Colonic mucosa (tissue), 4 donors: ENCODE measurements at regions not wholly inside any gene's neighbourhood (a gene's known extent, or its start where the extent isn't known, plus 50 kb on each side); places are given as distances from the start of the nearest gene placed in this dataset.

Experiments
- DNase-seq: peaks from one replicate; pipeline ENCODE4 v3.0.0-alpha.2; 2020
- H3K27ac ChIP-seq: fragments of 200-600 bp; one replicate; pipeline ENCODE4 v1.8.0; 2021
- H3K27me3 ChIP-seq: fragments of 200-600 bp; one replicate; pipeline ENCODE4 v1.8.0; 2021
- H3K36me3 ChIP-seq: fragments of 200-600 bp; one replicate; pipeline ENCODE4 v1.8.0; 2021
- H3K4me1 ChIP-seq: fragments of 200-600 bp; one replicate; pipeline ENCODE4 v1.8.0; 2021; ENCODE audit warnings: mild to moderate bottlenecking
- H3K4me3 ChIP-seq: fragments of 200-600 bp; one replicate; pipeline ENCODE4 v1.8.0; 2021
- H3K9ac ChIP-seq, 2 donors: one replicate each; pipeline ENCODE4 v1.7.0; 2013; ENCODE audit warnings: control low read depth in 2 of 2, low read depth in 2 of 2, low read length in 2 of 2
- H3K9me3 ChIP-seq: fragments of 200-600 bp; one replicate; pipeline ENCODE4 v1.8.0; 2021
- CTCF ChIP-seq: fragments of 200-600 bp; IDR thresholded peaks from one replicate; pipeline ENCODE4 v1.8.0; 2022; ENCODE audit warnings: antibody characterized with exemption, mild to moderate bottlenecking
- intact Hi-C: fragments of 100-400 bp; cut with DNase I; formaldehyde crosslinking; loops from one replicate; pipeline ENCODE4 v1.14.1; 2022
- donor health status: healthy.
- donor health status: DM: no; HTN: no; CAD: no.
- donor health status: DM: no; HTN: no; CAD: no.

GRCh38 chr2:217568289-217568971 lies 434.4 kb downstream of the TNS1 start:
- Histone ChIP-seq H3K4me3 (no peak overlapping the region), H3K27me3 (no peaks in the 10 kb centered on the region), H3K9ac (no peak overlapping the region), H3K4me1 (no peaks in the 10 kb centered on the region), H3K36me3 (no peaks in the 10 kb centered on the region), H3K27ac (no peak overlapping the region), H3K9me3 (no peaks in the 10 kb centered on the region)
- no peak for TF ChIP-seq CTCF
- intact Hi-C loops: no loop called here
- no peak for DNase-seq

GRCh38 chr2:217563565-217563964 lies 439.2 kb downstream of the TNS1 start:
- Histone ChIP-seq H3K27me3 (no peaks in the 10 kb centered on the region), H3K27ac (no peak overlapping the region), H3K4me3 (no peak overlapping the region), H3K36me3 (no peaks in the 10 kb centered on the region), H3K9ac (no peak overlapping the region), H3K9me3 (no peaks in the 10 kb centered on the region), H3K4me1 (no peaks in the 10 kb centered on the region)
- no peak for DNase-seq
- intact Hi-C loops: no loop called here
- TF ChIP-seq CTCF: no peak

DNA sequence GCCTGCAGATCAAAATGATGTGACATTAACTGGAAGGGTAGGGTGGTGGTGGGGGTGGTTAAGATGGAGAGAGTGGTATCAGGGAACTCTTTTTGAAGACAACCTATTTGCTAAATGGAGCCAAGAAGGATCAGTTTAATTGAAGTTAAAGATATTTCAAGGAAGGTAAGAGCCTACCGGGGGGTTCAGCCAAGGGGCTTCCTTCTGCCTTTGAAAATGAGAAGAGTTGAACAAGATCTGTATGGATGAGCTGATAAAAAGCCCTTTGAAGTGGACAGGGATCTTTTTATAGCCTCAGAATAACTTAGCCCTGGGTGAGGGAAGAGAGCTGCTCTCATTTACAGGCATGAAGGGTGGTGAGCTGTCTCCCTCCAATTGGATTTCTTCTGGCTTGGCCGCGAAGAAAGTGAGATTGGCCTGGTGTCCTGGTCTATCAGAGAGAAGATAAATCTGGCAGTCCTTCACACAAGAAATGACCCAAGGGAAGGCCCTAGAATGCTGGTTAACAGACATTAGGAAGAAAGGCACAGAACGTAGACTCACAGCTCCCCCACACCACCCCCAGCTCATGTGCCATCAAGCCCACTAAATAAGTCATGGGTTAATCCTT lies 439.8 kb downstream of the TNS1 start:
- H3K27ac ChIP-seq: no peak overlapping the region
- intact Hi-C loops: no loop called here
- DNase-seq: no peak
- H3K9ac ChIP-seq: no peak overlapping the region
- no peak for TF ChIP-seq CTCF
- no peaks in the 10 kb centered on the region for H3K27me3 ChIP-seq
- H3K9me3 ChIP-seq: no peaks in the 10 kb centered on the region
- H3K36me3 ChIP-seq: no peaks in the 10 kb centered on the region
- no peak overlapping the region for H3K4me3 ChIP-seq
- no peaks in the 10 kb centered on the region for H3K4me1 ChIP-seq

GRCh38 chr2:217559084-217559483 lies 443.7 kb downstream of the TNS1 start:
- H3K4me3 ChIP-seq: no peak overlapping the region
- no peak for DNase-seq
- H3K9me3 ChIP-seq: no peaks in the 10 kb centered on the region
- H3K27me3 ChIP-seq: no peaks in the 10 kb centered on the region
- H3K36me3 ChIP-seq: no peaks in the 10 kb centered on the region
- TF ChIP-seq CTCF: no peak
- H3K4me1 ChIP-seq: no peaks in the 10 kb centered on the region
- intact Hi-C loops: no loop called here
- H3K27ac ChIP-seq: no peak overlapping the region
- H3K9ac ChIP-seq: no peak overlapping the region

GRCh38 chr2:217555081-217555876 lies 447.5 kb downstream of the TNS1 start:
- TF ChIP-seq CTCF: no peak
- Histone ChIP-seq H3K9me3 (no peaks in the 10 kb centered on the region), H3K27ac (no peak overlapping the region), H3K36me3 (no peaks in the 10 kb centered on the region), H3K4me3 (no peak overlapping the region), H3K27me3 (no peaks in the 10 kb centered on the region), H3K4me1 (no peaks in the 10 kb centered on the region), H3K9ac (no peak overlapping the region)
- intact Hi-C loops: no loop called here
- DNase-seq: no peak
